Fibroblast of gingiva (primary cell): ENCODE measurements at regions not wholly inside any gene's neighbourhood (a gene's known extent, or its start where the extent isn't known, plus 50 kb on each side); places are given as distances from the start of the nearest gene placed in this dataset.
A peak's percentile ranks its signal among the peaks of the same experiment; 100 is the strongest.
"Not testable (repeated sequence)": the region's sequence is repeated elsewhere in the genome, so short reads cannot be mapped to it uniquely, and the experiment has no call there.

Experiments
- DNase-seq: peaks from one replicate; pipeline ENCODE4 v3.0.0-alpha.2; 2011; ENCODE audit warnings: low read depth

- peak; percentile 67 for DNase-seq
Observed at GRCh38 chr2:14428056-14428455, 204.5 kb upstream of the LRATD1 start.

DNA sequence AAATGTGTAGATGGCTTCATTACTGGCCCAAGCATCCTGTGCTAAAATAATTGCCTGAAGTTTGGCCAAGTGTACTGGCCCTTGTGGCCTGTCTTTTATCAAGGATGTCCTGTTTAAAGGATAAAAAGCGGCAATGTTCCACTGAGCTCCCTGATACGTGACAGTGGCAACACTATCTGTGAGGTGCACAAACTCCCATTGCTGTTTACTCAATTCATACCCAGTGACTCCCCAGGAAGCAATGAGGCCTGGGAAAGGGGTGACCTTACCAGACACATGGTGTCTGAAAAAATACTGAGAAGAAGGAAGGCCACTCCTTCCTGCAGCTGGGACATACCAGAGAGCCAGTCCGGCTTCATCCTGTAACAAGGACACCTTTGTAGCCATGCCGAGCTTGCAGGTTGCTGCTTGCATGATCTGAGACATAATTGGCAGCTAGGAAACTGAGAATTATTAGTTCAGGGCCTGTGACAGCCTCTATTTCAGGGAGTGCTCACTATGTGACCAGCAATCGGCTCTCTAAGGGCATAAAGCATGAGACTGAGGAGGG, 198.5 kb upstream of the LRATD1 start:
- DNase-seq: no peak

DNA sequence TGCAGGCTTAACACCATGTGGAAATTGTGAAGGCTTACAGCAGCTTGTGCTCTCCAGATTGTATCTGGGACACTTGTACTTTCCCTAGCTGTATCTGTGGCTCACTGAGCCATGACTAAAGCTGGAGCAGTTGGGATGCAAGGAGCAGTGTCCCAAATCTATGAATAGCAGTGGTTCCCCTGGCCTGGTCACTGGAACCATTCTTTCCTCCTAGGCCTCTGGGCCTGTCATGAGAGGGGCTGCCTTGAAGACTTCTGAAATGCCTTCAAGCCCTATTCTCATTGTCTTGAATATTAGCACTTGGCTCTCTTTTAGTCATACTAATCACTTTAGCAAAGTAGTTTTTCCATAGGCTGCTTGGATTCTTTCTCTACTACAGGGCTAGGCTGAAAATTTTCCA, 186.8 kb upstream of the LRATD1 start:
- no peak for DNase-seq

GRCh38 chr2:14448340-14448739, 184.2 kb upstream of the LRATD1 start:
- no peak for DNase-seq

DNA sequence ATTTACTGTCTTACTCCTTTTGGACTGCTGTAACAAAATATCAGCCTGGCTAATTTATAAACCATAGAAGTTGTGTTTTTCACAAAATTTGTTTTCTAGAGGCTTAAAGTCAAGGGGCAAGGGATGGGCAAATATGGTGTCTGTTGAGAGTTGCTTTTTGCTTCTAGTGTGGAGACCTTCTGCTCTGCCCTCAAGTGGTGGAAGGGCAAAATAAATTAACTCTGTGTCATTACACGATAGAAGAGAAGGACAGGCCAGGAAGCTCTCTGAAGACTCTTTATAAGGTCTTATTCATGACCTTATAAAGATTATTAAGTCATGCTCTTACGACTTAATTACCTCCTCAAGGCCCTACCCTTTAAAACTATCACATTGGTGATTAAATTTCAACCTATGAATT, 181.2 kb upstream of the LRATD1 start:
- no peak for DNase-seq

GRCh38 chr2:14454202-14454601, 178.3 kb upstream of the LRATD1 start:
- DNase-seq: no peak

GRCh38 chr2:14459786-14460325, 172.7 kb upstream of the LRATD1 start:
- no peak for DNase-seq

DNA sequence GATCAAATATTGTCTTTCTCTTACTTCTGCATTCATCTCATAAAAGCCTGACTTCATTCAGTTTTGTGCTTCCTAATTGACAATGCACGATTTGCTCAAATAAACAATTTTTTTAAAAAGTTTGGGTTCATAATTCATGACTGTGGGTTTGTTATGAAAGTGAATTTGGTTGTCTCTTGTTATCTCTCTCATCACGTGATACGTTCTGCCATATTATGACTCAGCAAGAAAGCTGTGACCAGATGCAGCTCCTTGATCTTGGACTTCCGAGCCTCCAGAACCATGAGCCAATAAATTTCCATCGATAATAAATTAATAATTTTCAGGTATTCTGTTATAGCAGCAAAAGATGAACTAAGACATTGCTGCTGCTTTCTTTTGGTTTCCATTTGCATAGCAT, 156.5 kb upstream of the LRATD1 start:
- no peak for DNase-seq

- DNase-seq: no peak
Observed at GRCh38 chr2:14479486-14479885, 153.0 kb upstream of the LRATD1 start.

- DNase-seq: no peak
Observed at GRCh38 chr2:14480120-14480519, 152.4 kb upstream of the LRATD1 start.

DNA sequence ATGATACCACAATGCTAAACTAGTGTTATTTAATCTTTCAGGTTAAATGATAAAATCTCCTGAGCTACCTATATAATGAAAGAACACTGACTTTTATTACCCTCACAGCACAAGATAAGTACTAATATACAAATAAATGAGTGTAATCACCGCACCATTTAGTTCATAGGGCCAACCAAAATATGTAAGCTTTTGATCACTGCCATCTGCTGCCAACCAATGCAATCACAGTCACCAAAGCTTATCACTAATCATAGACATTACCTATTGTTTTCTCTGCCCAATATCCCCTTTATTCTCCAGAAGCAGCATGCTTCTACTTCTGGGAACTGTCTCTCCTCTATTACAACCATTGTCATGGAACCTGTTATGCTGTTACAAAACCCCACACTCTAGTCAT, 151.6 kb upstream of the LRATD1 start:
- no peak for DNase-seq

GRCh38 chr2:14492920-14493503, 139.5 kb upstream of the LRATD1 start:
- peak; percentile 59 for DNase-seq

GRCh38 chr2:14494759-14495158, 137.8 kb upstream of the LRATD1 start:
- no peak for DNase-seq

DNA sequence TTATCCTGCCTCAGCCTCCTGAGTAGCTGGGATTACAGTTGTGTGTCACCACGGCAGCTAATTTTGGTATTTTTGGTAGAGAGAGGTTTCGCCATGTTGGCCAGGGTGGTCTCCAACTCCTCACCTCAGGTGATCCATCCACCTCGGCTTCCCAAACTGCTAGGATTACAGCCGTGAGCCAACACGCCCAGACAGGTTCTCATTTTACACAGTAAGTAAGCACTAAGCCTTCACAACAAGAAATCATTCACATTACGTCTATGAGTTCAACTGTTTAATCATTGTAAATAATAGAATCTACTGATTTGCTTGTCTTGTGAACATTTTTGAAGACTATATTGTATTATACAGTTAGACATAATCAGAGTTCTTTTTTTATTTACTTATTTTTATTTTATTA, 131.5 kb upstream of the LRATD1 start:
- no peak for DNase-seq

- DNase-seq: not testable (repeated sequence)
Observed at GRCh38 chr2:14506955-14507354, 125.6 kb upstream of the LRATD1 start.

DNA sequence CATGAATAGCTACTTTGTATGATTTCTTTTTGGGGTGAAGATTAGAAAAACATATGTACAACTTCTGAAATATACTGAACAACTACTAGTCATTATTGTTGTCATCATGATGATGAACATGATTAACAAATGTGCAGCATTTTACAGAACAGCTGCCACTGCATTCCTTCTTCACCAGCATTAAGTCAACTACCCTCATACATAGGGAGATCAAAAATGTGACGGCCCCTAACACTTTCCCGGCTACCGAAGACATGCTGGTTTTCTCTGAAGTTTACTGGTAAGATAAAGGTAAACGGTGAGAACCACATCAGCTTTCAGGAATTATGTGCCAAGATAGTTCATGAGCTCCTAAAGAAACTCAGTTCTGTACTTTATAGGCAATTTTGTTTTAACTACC, 121.0 kb upstream of the LRATD1 start:
- no peak for DNase-seq

GRCh38 chr2:14513903-14514302, 118.6 kb upstream of the LRATD1 start:
- no peak for DNase-seq

- DNase-seq: peak; percentile 68
Observed at GRCh38 chr2:14516844-14517243, 115.7 kb upstream of the LRATD1 start.

- no peak for DNase-seq
Observed at GRCh38 chr2:14517731-14518130, 114.8 kb upstream of the LRATD1 start.

DNA sequence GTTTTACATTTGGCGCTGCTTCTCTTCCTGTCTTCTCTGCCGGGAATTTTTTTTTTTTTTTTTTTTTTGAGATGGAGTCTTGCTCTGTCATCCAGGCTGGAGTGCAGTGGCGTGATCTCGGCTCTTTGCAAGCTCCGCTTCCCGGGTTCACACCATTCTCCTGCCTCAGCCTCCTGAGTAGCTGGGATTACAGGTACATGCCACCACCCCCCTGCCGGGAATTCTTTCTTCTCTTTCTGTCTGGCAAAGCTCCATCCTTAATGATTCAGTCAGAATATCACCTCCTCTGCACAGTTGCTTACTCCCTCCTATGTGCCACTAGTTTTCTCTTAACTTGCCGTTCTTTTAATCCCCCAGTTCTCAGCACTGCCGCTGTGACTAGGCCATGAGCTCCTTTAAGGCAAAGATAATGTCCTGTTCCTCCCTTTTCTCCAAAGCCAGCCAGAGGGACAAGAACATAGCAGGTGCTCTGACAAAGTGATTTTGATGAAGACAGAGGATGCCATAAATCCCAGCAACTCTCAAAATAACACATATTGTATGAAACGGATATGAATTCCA, 112.1 kb upstream of the LRATD1 start:
- DNase-seq: no peak

GRCh38 chr2:14524041-14524802, 108.3 kb upstream of the LRATD1 start:
- peak; percentile 39 for DNase-seq

GRCh38 chr2:14524803-14525080, 107.8 kb upstream of the LRATD1 start:
- no peak for DNase-seq

DNA sequence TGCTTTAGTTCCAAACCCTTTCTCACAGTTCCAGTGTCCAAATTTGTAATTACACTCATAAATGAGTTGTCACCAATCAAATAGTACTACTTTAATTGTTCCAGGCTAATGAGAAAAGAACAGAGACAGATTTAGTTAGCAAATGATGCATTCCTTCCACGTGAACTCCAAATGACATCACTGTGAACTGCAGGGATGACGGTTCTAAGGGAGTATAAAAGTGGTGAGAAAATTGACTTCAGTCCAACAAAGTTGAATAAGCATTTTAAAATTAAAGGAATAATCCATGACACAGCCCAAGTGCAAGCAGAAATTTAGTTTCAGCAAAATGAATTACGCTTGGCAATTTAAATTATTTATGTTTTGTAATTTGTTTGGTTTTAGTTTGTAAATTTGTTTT, 102.0 kb upstream of the LRATD1 start:
- DNase-seq: no peak
